GM12865 (cell line): ENCODE measurements at regions not wholly inside any gene's neighbourhood (a gene's known extent, or its start where the extent isn't known, plus 50 kb on each side); places are given as distances from the start of the nearest gene placed in this dataset.

ENCODE experiments used
- DNase-seq: peaks from one replicate; pipeline ENCODE4 v3.0.0; 2010; ENCODE audit warnings: low read depth
- H3K4me3 ChIP-seq: 2 replicates; pipeline ENCODE4 v1.5.1; 2011; ENCODE audit warnings: mild to moderate bottlenecking, low read depth, low read length, control low read depth
- TF ChIP-seq, protein P1 (sequence below): IDR thresholded peaks from 2 replicates; pipeline ENCODE4 v1.5.1; 2011; ENCODE audit warnings: low read length, control low read depth, low read depth, inconsistent platforms; ENCODE audit not compliant: insufficient read depth; ENCODE audit errors: missing control alignments

GRCh38 chr18:45253056-45253565 lies 362.2 kb upstream of the SLC14A2 start:
- TF ChIP-seq, protein P1, sequence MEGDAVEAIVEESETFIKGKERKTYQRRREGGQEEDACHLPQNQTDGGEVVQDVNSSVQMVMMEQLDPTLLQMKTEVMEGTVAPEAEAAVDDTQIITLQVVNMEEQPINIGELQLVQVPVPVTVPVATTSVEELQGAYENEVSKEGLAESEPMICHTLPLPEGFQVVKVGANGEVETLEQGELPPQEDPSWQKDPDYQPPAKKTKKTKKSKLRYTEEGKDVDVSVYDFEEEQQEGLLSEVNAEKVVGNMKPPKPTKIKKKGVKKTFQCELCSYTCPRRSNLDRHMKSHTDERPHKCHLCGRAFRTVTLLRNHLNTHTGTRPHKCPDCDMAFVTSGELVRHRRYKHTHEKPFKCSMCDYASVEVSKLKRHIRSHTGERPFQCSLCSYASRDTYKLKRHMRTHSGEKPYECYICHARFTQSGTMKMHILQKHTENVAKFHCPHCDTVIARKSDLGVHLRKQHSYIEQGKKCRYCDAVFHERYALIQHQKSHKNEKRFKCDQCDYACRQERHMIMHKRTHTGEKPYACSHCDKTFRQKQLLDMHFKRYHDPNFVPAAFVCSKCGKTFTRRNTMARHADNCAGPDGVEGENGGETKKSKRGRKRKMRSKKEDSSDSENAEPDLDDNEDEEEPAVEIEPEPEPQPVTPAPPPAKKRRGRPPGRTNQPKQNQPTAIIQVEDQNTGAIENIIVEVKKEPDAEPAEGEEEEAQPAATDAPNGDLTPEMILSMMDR = no peak
- DNase-seq = no peak

GRCh38 chr18:45253973-45254708 lies 361.1 kb upstream of the SLC14A2 start:
- TF ChIP-seq, protein P1 = no peak
- H3K4me3 ChIP-seq = no peak overlapping the region
- DNase-seq = no peak

More at GRCh38 chr18:45253056-45253565, 362.2 kb upstream of the SLC14A2 start:
- no peak overlapping the region for H3K4me3 ChIP-seq

DNA sequence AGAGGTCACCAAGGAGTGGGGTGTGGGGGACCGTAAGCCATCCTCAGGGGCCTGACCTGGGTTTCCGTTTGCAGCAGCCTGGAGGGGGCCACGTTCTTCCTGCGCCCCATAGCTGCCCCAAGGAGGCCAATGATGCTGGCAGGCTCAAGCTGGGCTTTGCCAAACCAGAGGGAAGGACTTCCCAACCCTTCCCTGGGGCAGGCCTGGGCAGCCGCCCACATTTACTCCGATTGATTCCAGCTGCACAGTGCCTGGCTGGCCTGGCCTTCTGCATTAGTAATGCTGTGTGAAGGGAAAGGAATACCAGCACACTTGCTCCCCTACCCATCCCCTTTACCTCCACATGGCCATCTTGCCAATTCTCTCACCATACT lies 360.6 kb upstream of the SLC14A2 start:
- H3K4me3 ChIP-seq = no peak overlapping the region
- DNase-seq = no peak
- TF ChIP-seq, protein P1 = no peak

GRCh38 chr18:45255197-45255890 lies 359.9 kb upstream of the SLC14A2 start:
- H3K4me3 ChIP-seq = no peak overlapping the region
- DNase-seq = no peak
- TF ChIP-seq, protein P1 = no peak

DNA sequence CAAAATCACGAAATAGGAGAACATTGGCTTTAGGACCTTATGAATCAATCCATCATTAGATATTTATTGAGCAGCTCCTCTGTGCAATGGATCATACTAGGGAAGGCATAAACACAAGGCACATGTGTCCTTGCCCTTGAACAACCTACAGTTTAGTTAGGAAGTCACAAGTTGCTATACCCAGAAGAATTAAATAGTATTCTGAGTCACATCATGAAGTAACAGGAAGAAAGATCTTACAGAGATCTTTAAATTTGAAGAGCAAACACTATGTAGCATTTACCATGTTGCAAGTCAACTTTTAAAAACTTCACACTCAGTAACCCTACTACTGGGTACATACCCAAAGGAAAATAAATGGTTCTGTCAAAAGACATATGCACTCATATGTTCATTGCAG lies 355.2 kb upstream of the SLC14A2 start:
- no peak for DNase-seq
- TF ChIP-seq, protein P1 = no peak
- no peak overlapping the region for H3K4me3 ChIP-seq

DNA sequence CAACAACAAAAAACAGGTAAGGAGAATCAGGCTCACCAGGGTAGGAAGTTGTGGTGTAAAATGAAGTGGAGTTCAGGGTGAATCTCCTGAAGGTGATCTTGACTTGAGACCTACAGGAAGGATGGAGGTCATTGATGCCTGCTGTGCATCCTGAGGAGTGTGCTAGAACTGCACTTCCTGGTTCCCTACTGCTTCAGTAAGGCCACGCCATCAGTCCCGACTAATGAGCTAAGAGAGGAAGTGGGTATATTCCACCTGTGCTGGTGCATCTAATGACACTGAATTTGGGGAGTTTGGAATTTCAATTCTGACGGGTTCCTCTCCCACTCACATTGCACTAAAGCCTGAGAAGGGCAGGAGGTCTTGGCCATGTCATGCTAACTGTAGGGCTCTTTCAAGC lies 349.3 kb upstream of the SLC14A2 start:
- H3K4me3 ChIP-seq = no peak overlapping the region
- no peak for DNase-seq
- TF ChIP-seq, protein P1 = no peak

DNA sequence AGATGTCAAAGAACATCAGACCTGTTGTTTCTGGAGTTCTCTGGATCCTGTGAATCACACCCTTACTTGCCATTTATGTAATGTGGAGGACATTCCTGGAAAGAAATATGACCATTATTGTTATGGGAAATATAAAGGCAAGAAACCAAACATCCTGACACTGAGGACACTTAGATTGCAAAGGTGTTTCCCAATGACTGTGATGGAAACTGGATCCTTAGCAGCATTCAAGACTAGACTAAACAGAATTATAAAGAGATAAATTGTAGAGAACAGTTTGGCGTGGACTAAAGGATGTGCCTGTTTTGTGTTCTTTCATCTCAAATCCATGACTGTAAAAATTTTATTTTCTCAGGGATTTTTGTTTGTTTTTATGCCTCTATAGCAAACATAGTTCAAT lies 347.7 kb upstream of the SLC14A2 start:
- no peak overlapping the region for H3K4me3 ChIP-seq
- DNase-seq = no peak
- TF ChIP-seq, protein P1 = no peak
